A673 (cell line): ENCODE measurements at regions not wholly inside any gene's neighbourhood (a gene's known extent, or its start where the extent isn't known, plus 50 kb on each side); places are given as distances from the start of the nearest gene placed in this dataset.

Experiments
- BruUV-seq: library from RNA; stranded (reverse); fragments of 400-500 nt; replicated peaks from 2 replicates; lab custom pipeline; 2021; lab: Mats Ljungman, UMichigan
- CTCF ChIA-PET: fragments of 300-600 bp; sonication (Branson Sonifier 250); formaldehyde crosslinking; loops from one replicate; lab custom pipeline; 2022; ENCODE audit warnings: antibody characterized with exemption; lab: Charles Lee
- POLR2A ChIA-PET: fragments of 300-600 bp; sonication (Branson Sonifier 250); formaldehyde crosslinking; loops from one replicate; lab custom pipeline; 2022; ENCODE audit warnings: antibody characterized with exemption; ENCODE audit not compliant: low non-redundant PET; lab: Charles Lee
- DNase-seq: peaks from one replicate; pipeline ENCODE4 v3.0.0-alpha.2; 2015; ENCODE audit warnings: low spot score
- H3K27ac ChIP-seq: fragments of 200-600 bp; sonication (generic); 2 replicates; pipeline ENCODE4 v1.5.1; 2016; ENCODE audit warnings: mixed run types, low read depth, mild to moderate bottlenecking, mixed read lengths, antibody characterized with exemption, low read length; ENCODE audit not compliant: poor library complexity, severe bottlenecking
- H3K27me3 ChIP-seq: fragments of 200-600 bp; sonication (generic); replicated peaks from 2 replicates; pipeline ENCODE4 v1.6.1; 2017; ENCODE audit warnings: mixed run types, low read depth, mild to moderate bottlenecking, mixed read lengths, antibody characterized with exemption, low read length; ENCODE audit not compliant: insufficient read depth, poor library complexity
- H3K36me3 ChIP-seq: fragments of 200-600 bp; sonication (generic); 2 replicates; pipeline ENCODE4 v1.6.1; 2016; ENCODE audit warnings: mixed run types, mild to moderate bottlenecking, mixed read lengths, antibody characterized with exemption, low read length; ENCODE audit not compliant: insufficient read depth, poor library complexity, severe bottlenecking
- H3K4me1 ChIP-seq: fragments of 200-600 bp; sonication (generic); 2 replicates; pipeline ENCODE4 v1.6.1; 2017; ENCODE audit warnings: mixed run types, mild to moderate bottlenecking, mixed read lengths, antibody characterized with exemption, low read length; ENCODE audit not compliant: insufficient read depth, poor library complexity, severe bottlenecking
- H3K4me3 ChIP-seq: fragments of 200-600 bp; sonication (generic); 2 replicates; pipeline ENCODE4 v1.5.1; 2016; ENCODE audit warnings: low read depth, mixed run types, mild to moderate bottlenecking, mixed read lengths, low read length; ENCODE audit not compliant: poor library complexity, severe bottlenecking
- H3K9me3 ChIP-seq: fragments of 200-600 bp; sonication (generic); 2 replicates; pipeline ENCODE4 v1.6.1; 2016; ENCODE audit warnings: mixed run types, low read depth, mild to moderate bottlenecking, mixed read lengths, antibody characterized with exemption, low read length; ENCODE audit not compliant: poor library complexity, severe bottlenecking
- EZH2 ChIP-seq: fragments of 200-600 bp; sonication (generic); IDR thresholded peaks from 2 replicates; pipeline ENCODE4 v1.6.1; 2017; ENCODE audit warnings: borderline replicate concordance, low read depth, mild to moderate bottlenecking, mixed read lengths, antibody characterized with exemption, low read length; ENCODE audit not compliant: poor library complexity, severe bottlenecking
- intact Hi-C: fragments of 100-400 bp; cut with micrococcal nuclease; formaldehyde crosslinking; loops from one replicate; pipeline ENCODE4 v1.10.0; 2022; ENCODE audit not compliant: unreplicated experiment
- TF ChIP-seq, protein P1 (sequence below): fragments of 300-800, 200-600 bp; sonication (generic); conservative IDR thresholded peaks from 2 replicates; pipeline ENCODE4 v1.5.1; 2017; ENCODE audit warnings: low read depth, mild to moderate bottlenecking, antibody characterized with exemption, low read length, moderate library complexity, mixed read lengths

DNA sequence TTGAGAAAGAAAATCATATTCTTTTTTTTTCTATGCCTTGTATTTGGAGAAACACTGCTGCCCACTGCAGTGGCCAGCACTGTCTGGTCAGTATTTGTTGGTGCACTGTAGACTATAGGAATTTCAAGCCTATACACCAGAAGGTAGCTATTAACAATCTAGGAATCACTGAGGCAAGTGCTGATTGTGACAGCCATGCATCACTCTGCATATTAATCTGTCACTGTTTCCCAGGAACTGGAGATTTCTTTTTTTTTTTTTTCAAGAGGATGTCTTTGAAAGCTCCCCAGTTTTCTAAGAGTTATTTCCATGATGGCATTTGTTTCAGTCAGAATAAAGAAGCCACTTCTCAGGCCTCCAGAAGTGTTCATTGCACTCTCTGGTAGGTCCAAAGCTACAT is 737.8 kb upstream of the PTBP2 start:
- no peaks in the 10 kb centered on the region for H3K4me1 ChIP-seq
- no peaks in the 10 kb centered on the region for H3K9me3 ChIP-seq
- POLR2A ChIA-PET = no interaction called here
- no TSS peak for BruUV-seq
- H3K27ac ChIP-seq = no peak overlapping the region
- peaks cover 7% of the 10 kb centered on the region for H3K27me3 ChIP-seq
- no peak for TF ChIP-seq EZH2
- TF ChIP-seq, protein P1, sequence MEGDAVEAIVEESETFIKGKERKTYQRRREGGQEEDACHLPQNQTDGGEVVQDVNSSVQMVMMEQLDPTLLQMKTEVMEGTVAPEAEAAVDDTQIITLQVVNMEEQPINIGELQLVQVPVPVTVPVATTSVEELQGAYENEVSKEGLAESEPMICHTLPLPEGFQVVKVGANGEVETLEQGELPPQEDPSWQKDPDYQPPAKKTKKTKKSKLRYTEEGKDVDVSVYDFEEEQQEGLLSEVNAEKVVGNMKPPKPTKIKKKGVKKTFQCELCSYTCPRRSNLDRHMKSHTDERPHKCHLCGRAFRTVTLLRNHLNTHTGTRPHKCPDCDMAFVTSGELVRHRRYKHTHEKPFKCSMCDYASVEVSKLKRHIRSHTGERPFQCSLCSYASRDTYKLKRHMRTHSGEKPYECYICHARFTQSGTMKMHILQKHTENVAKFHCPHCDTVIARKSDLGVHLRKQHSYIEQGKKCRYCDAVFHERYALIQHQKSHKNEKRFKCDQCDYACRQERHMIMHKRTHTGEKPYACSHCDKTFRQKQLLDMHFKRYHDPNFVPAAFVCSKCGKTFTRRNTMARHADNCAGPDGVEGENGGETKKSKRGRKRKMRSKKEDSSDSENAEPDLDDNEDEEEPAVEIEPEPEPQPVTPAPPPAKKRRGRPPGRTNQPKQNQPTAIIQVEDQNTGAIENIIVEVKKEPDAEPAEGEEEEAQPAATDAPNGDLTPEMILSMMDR = no peak
- intact Hi-C loops = no loop called here
- CTCF ChIA-PET = no interaction called here
- no peak for DNase-seq
- no peaks in the 10 kb centered on the region for H3K36me3 ChIP-seq
- H3K4me3 ChIP-seq = no peak overlapping the region

DNA sequence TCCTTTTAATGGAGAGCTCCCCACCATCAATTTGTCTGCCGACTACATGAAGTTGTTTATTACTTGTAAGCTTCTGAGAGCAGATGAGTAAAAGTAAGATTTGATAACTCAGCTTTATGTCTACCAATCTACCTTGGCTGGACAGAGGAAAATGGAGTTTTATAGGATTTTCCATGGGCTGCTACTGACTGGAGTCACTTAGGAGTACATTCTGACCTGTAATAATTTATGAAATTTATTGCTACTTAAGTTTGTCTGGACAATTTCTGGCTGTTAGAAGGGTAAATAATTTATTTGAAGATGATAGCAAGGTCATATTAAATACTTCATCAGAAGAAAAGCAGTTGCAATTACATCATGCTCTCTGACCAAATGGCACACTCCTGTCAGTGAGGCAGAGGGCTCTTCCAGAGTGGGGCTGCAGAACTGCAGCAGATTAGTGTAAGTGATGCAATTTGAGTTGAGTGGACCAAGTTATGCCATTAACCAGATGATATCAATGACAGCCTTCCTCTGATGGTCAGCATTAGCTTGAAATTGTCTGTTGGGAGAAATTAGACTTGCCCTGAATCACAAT is 736.7 kb upstream of the PTBP2 start:
- BruUV-seq = no TSS peak
- CTCF ChIA-PET = no interaction called here
- Histone ChIP-seq H3K27me3 (no peaks in the 10 kb centered on the region), H3K36me3 (no peaks in the 10 kb centered on the region), H3K27ac (no peak overlapping the region), H3K9me3 (no peaks in the 10 kb centered on the region), H3K4me1 (no peaks in the 10 kb centered on the region), H3K4me3 (no peak overlapping the region)
- intact Hi-C loops = no loop called here
- no peak for DNase-seq
- POLR2A ChIA-PET = no interaction called here
- TF ChIP-seq, protein P1 = no peak
- TF ChIP-seq EZH2 = no peak

DNA sequence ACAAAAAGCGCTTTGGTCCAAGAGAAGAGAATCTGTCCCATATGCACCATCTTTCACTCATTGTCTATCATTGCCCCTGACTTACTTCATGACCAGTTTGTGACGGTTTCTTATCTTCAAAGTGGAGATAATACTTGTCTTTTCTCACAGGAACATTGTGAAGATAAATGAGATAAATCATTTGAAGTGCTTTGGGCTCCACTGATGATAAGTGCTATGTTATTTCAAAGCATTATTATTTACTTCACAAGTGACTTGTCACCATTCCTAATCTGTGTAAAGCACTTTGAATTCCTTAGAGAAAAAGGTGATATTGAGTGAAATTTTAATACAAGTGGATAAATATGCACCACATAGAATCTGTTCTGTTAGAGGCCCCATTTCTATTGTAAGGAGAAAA is 731.6 kb upstream of the PTBP2 start:
- CTCF ChIA-PET = no interaction called here
- Histone ChIP-seq H3K27me3 (no peaks in the 10 kb centered on the region), H3K27ac (no peak overlapping the region), H3K9me3 (no peaks in the 10 kb centered on the region), H3K36me3 (no peaks in the 10 kb centered on the region), H3K4me1 (no peaks in the 10 kb centered on the region), H3K4me3 (no peak overlapping the region)
- TF ChIP-seq, protein P1 = no peak
- no peak for TF ChIP-seq EZH2
- POLR2A ChIA-PET = no interaction called here
- no TSS peak for BruUV-seq
- intact Hi-C loops = no loop called here
- DNase-seq = no peak
